Stimulated activated naive CD8-positive, alpha-beta T cell treated with anti-CD3 and anti-CD28 coated beads, Interleukin-15, amount 100 ng/mL, for 72 hours (primary cell): ENCODE measurements at regions not wholly inside any gene's neighbourhood (a gene's known extent, or its start where the extent isn't known, plus 50 kb on each side); places are given as distances from the start of the nearest gene placed in this dataset.

Experiments
- ATAC-seq: fragments of 150-1000 bp; cut with Tn5 transposase; 2 replicates; pipeline ENCODE4 v1.10.0; 2021; ENCODE audit warnings: mild to moderate bottlenecking, moderate library complexity
- DNase-seq, 2 donors: peaks; one replicate each; pipeline ENCODE4 v3.0.0; 2021 to 2022
- H3K27ac Mint-ChIP-seq, 2 donors: one replicate each; pipeline ENCODE4 v1.8.0; 2022; ENCODE audit warnings: mild to moderate bottlenecking in 2 of 2, mixed read lengths in 2 of 2, moderate library complexity in 2 of 2
- H3K27me3 Mint-ChIP-seq: one replicate; pipeline ENCODE4 v1.8.0; 2022; ENCODE audit warnings: mixed read lengths
- H3K4me1 Mint-ChIP-seq: one replicate; pipeline ENCODE4 v1.8.0; 2022; ENCODE audit warnings: mild to moderate bottlenecking, mixed read lengths
- H3K4me3 Mint-ChIP-seq, 2 donors: one replicate each; pipeline ENCODE4 v1.8.0; 2022; ENCODE audit warnings: mild to moderate bottlenecking in 2 of 2, mixed read lengths in 2 of 2, moderate library complexity in 1 of 2
- H3K9me3 Mint-ChIP-seq, 2 donors: one replicate each; pipeline ENCODE4 v1.8.0; 2022; ENCODE audit warnings: mixed read lengths in 2 of 2

- Mint-ChIP-seq H3K4me1 (peaks cover 6% of the 10 kb centered on the region), H3K4me3 (no peak overlapping the region), H3K27me3 (no peaks in the 10 kb centered on the region), H3K9me3 (no peaks in the 10 kb centered on the region), H3K27ac (peak overlapping the region; percentile 68)
- ATAC-seq (peak; percentile 28), DNase-seq (no peak)
These were observed 190.9 kb downstream of the MAFB start for GRCh38 chr20:40497899-40498691.

GRCh38 chr20:40495956-40496355 is 193.1 kb downstream of the MAFB start:
- Mint-ChIP-seq H3K4me3 (no peak overlapping the region), H3K27me3 (no peaks in the 10 kb centered on the region), H3K27ac (no peak overlapping the region), H3K4me1 (peaks cover 6% of the 10 kb centered on the region), H3K9me3 (no peaks in the 10 kb centered on the region)
- ATAC-seq, result no peak
- no peak for DNase-seq

- DNase-seq (no peak), ATAC-seq (no peak)
- Mint-ChIP-seq H3K27ac (no peak overlapping the region), H3K9me3 (no peaks in the 10 kb centered on the region), H3K4me3 (no peak overlapping the region), H3K4me1 (peaks cover 6% of the 10 kb centered on the region), H3K27me3 (no peaks in the 10 kb centered on the region)
These were observed 194.8 kb downstream of the MAFB start for GRCh38 chr20:40494248-40494647.

GRCh38 chr20:40493549-40493948 is 195.5 kb downstream of the MAFB start:
- H3K9me3 Mint-ChIP-seq, result no peaks in the 10 kb centered on the region
- no peaks in the 10 kb centered on the region for H3K27me3 Mint-ChIP-seq
- peaks cover 6% of the 10 kb centered on the region for H3K4me1 Mint-ChIP-seq
- ATAC-seq (no peak), DNase-seq (no peak)
- no peak overlapping the region for H3K4me3 Mint-ChIP-seq
- H3K27ac Mint-ChIP-seq, result no peak overlapping the region

- H3K27ac Mint-ChIP-seq, result no peak overlapping the region
- H3K9me3 Mint-ChIP-seq, result no peaks in the 10 kb centered on the region
- ATAC-seq, result no peak
- peaks cover 3% of the 10 kb centered on the region for H3K4me1 Mint-ChIP-seq
- no peak for DNase-seq
- no peaks in the 10 kb centered on the region for H3K27me3 Mint-ChIP-seq
- no peak overlapping the region for H3K4me3 Mint-ChIP-seq
These were observed 196.0 kb downstream of the MAFB start for GRCh38 chr20:40493071-40493470.

- Mint-ChIP-seq H3K27ac (no peak overlapping the region), H3K27me3 (no peaks in the 10 kb centered on the region), H3K9me3 (no peaks in the 10 kb centered on the region), H3K4me1 (no peaks in the 10 kb centered on the region), H3K4me3 (no peak overlapping the region)
- ATAC-seq (no peak), DNase-seq (no peak)
These were observed 197.9 kb downstream of the MAFB start for GRCh38 chr20:40491009-40491590.

- Mint-ChIP-seq H3K27me3 (no peaks in the 10 kb centered on the region), H3K9me3 (no peaks in the 10 kb centered on the region), H3K4me3 (no peak overlapping the region), H3K27ac (no peak overlapping the region), H3K4me1 (no peaks in the 10 kb centered on the region)
- ATAC-seq, result no peak
- DNase-seq, result no peak
These were observed 199.2 kb downstream of the MAFB start for GRCh38 chr20:40489886-40490285.

GRCh38 chr20:40488401-40488800 is 200.6 kb downstream of the MAFB start:
- H3K9me3 Mint-ChIP-seq, result no peaks in the 10 kb centered on the region
- no peaks in the 10 kb centered on the region for H3K4me1 Mint-ChIP-seq
- H3K27ac Mint-ChIP-seq, result no peak overlapping the region
- no peak for DNase-seq
- ATAC-seq, result no peak
- no peak overlapping the region for H3K4me3 Mint-ChIP-seq
- H3K27me3 Mint-ChIP-seq, result peaks cover 12% of the 10 kb centered on the region

- no peaks in the 10 kb centered on the region for H3K9me3 Mint-ChIP-seq
- H3K27me3 Mint-ChIP-seq, result peaks cover 18% of the 10 kb centered on the region
- ATAC-seq (no peak), DNase-seq (no peak)
- H3K27ac Mint-ChIP-seq, result no peak overlapping the region
- H3K4me1 Mint-ChIP-seq, result no peaks in the 10 kb centered on the region
- no peak overlapping the region for H3K4me3 Mint-ChIP-seq
These were observed 202.7 kb downstream of the MAFB start for GRCh38 chr20:40486297-40486696.

GRCh38 chr20:40481743-40482458 is 207.1 kb downstream of the MAFB start:
- no peaks in the 10 kb centered on the region for H3K4me1 Mint-ChIP-seq
- no peaks in the 10 kb centered on the region for H3K9me3 Mint-ChIP-seq
- H3K4me3 Mint-ChIP-seq, result no peak overlapping the region
- no peak for ATAC-seq
- no peak for DNase-seq
- H3K27me3 Mint-ChIP-seq, result peaks cover 18% of the 10 kb centered on the region
- H3K27ac Mint-ChIP-seq, result no peak overlapping the region

GRCh38 chr20:40481337-40481736 is 207.7 kb downstream of the MAFB start:
- H3K27ac Mint-ChIP-seq, result no peak overlapping the region
- DNase-seq (no peak), ATAC-seq (no peak)
- no peaks in the 10 kb centered on the region for H3K9me3 Mint-ChIP-seq
- no peak overlapping the region for H3K4me3 Mint-ChIP-seq
- H3K4me1 Mint-ChIP-seq, result no peaks in the 10 kb centered on the region
- peaks cover 18% of the 10 kb centered on the region for H3K27me3 Mint-ChIP-seq

- H3K9me3 Mint-ChIP-seq, result no peaks in the 10 kb centered on the region
- no peak overlapping the region for H3K27ac Mint-ChIP-seq
- ATAC-seq (no peak), DNase-seq (no peak)
- H3K4me3 Mint-ChIP-seq, result no peak overlapping the region
- no peaks in the 10 kb centered on the region for H3K4me1 Mint-ChIP-seq
- peaks cover under 1% of the 10 kb centered on the region for H3K27me3 Mint-ChIP-seq
These were observed 211.2 kb downstream of the MAFB start for GRCh38 chr20:40477805-40478204.

GRCh38 chr20:40476461-40476860 is 212.6 kb downstream of the MAFB start:
- DNase-seq, result no peak
- Mint-ChIP-seq H3K4me3 (no peak overlapping the region), H3K9me3 (no peaks in the 10 kb centered on the region), H3K27ac (no peak overlapping the region), H3K4me1 (no peaks in the 10 kb centered on the region), H3K27me3 (no peaks in the 10 kb centered on the region)
- no peak for ATAC-seq

- Mint-ChIP-seq H3K27me3 (no peaks in the 10 kb centered on the region), H3K4me1 (no peaks in the 10 kb centered on the region), H3K4me3 (no peak overlapping the region), H3K9me3 (no peaks in the 10 kb centered on the region), H3K27ac (no peak overlapping the region)
- DNase-seq, result no peak
- no peak for ATAC-seq
These were observed 216.1 kb downstream of the MAFB start for GRCh38 chr20:40472905-40473304.

GRCh38 chr20:40471261-40471629 is 217.8 kb downstream of the MAFB start:
- ATAC-seq (no peak), DNase-seq (no peak)
- Mint-ChIP-seq H3K9me3 (no peaks in the 10 kb centered on the region), H3K4me1 (no peaks in the 10 kb centered on the region), H3K27ac (no peak overlapping the region), H3K4me3 (no peak overlapping the region), H3K27me3 (no peaks in the 10 kb centered on the region)
